HG03108 (cell line): ENCODE measurements at regions not wholly inside any gene's neighbourhood (a gene's known extent, or its start where the extent isn't known, plus 50 kb on each side); places are given as distances from the start of the nearest gene placed in this dataset.
"Not testable (repeated sequence)": the region's sequence is repeated elsewhere in the genome, so short reads cannot be mapped to it uniquely, and the experiment has no call there.

Experiments
- ATAC-seq: cut with Tn5 transposase; IDR thresholded peaks from one replicate; pipeline ENCODE4 v1.9.1; 2021; ENCODE audit warnings: moderate library complexity; ENCODE audit not compliant: unreplicated experiment

DNA sequence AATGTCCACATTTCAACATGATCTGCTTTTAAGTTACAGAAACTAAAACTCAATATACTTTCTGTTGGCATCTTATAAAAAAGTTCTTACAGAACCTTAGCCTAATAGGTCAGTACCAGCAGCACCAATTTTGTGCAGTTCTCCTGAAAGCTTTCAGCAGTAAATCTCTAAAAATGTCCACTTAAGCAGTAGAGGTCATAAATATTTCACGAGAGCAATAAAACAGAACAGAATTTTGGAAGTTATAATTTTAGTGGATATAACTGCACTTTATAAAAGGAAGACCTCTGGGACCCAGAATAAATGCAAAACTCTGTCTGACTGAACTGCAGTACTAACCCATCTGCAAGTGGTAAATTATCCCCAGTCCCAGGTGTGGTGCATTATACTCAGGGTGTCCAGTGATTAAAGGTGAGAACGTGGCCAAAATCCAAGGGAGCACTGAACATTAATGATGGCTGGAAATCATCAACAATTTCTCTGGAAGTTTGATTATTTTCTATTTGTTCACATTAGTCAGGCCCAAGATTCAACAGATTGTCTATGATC lies 172.6 kb upstream of the RSPO3 start:
- no peak for ATAC-seq

DNA sequence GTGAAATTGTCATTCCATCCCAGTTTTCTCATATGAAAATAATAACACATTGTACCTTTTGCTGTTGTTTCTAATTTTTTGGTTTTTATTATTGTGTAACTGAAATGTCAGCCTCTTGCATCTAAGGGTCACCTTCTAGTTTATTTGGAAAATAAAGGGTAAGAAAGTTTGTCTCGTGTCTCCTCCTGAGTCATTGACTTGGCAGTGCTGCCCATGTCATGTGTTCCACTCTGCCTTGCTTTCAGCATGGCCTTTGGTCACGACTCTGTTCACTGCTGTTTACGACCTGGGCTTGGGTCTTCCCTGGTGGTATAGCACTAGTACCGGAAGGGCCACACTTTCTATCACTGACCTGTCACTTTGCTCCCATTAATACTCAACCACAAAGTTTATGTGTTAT lies 171.4 kb upstream of the RSPO3 start:
- ATAC-seq, result no peak

- ATAC-seq, result no peak
Observed at GRCh38 chr6:126949786-126950185, 168.7 kb upstream of the RSPO3 start.

DNA sequence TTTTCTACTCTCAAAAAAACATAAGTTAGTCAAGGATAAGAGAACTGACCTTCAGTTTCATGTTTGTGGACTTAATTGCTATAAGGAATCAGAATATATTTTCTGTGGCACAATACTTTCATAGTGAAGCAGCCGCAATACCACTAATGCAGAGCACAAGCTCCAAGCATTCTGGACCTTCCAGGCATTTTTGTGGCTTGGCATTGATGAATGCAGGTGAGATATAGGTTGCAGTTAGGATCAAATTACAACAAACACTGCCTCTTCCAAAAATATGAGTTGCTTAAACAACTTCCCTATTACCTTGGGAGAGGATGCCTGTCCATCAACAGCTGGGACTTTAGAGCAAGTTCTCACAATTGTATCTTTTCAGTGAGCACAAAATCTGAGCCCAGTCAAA lies 162.8 kb upstream of the RSPO3 start:
- no peak for ATAC-seq

- no peak for ATAC-seq
Observed at GRCh38 chr6:126957721-126958120, 160.8 kb upstream of the RSPO3 start.

GRCh38 chr6:126959765-126960164 lies 158.7 kb upstream of the RSPO3 start:
- ATAC-seq, result no peak

- ATAC-seq, result no peak
Observed at GRCh38 chr6:126963077-126963809, 155.2 kb upstream of the RSPO3 start.

- ATAC-seq, result no peak
Observed at GRCh38 chr6:126967296-126968005, 151.0 kb upstream of the RSPO3 start.

DNA sequence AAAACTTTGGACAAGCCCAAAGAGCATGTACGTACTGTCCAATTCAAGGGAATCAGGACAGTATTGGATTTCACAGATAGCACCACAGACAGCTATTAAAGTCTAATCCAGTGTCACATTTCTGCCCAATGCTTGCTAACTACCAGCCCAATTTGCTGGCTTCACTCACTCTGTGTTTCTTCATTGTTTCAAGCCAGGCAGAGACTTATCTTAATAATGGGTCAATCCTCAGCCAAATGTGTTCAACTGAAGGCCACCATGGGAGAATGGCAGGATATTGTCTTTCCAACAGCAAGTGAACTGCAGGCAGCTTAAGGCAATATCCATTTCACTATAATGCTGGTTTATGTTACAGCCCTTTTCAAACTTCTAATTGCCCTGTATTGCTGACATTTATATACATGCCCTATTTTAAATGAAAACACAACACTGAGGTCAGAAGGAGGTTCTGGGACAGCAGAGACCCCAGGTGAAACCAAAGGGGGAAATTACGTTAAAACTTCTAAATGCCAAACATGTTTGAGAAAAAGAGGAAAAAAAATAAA lies 142.1 kb upstream of the RSPO3 start:
- no peak for ATAC-seq

GRCh38 chr6:126983779-126984178 lies 134.7 kb upstream of the RSPO3 start:
- no peak for ATAC-seq

GRCh38 chr6:126988125-126988524 lies 130.3 kb upstream of the RSPO3 start:
- ATAC-seq, result not testable (repeated sequence)

DNA sequence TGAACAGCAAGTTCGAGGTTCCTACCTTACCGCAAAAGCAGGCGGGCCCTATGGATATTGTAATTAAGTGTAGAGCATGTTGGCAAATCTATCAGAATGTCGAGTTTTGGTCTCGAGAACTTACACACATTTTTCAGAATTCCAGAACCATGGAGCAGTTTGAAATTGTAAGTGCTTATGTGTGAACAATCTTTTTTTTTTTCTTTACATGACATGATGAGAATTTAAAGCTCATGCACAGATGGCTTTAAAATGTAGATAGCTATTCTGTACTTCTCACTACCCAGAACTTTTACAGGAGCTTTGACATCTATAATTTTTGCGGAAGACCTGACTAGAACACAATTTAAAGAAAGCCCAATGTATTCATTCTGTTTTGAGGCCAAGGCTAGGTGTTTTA lies 117.8 kb upstream of the RSPO3 start:
- no peak for ATAC-seq

- no peak for ATAC-seq
Observed at GRCh38 chr6:127013865-127014264, 104.6 kb upstream of the RSPO3 start.

- ATAC-seq, result no peak
Observed at GRCh38 chr6:127015858-127016257, 102.6 kb upstream of the RSPO3 start.

GRCh38 chr6:127019828-127020227 lies 98.6 kb upstream of the RSPO3 start:
- ATAC-seq, result no peak

DNA sequence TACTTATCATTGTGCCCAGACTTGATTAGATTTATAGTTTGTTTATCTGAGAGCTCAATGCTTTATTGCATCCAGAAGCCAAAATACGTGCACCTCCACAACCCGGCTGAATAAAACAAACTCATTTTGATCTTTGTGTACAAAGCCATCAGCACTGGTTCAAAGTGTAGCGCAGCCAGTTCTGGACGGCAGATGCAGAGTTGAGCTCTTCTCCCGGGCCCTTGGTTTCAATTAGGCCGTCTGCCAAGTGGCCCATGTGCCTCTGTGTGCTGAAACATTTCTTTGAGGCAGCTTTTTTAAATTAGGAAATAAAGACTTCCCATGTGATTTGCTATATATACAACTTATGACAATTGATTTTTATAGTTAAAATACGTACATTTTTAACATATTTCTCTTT lies 96.2 kb upstream of the RSPO3 start:
- ATAC-seq, result no peak

GRCh38 chr6:127023001-127023778 lies 95.3 kb upstream of the RSPO3 start:
- ATAC-seq, result no peak

- no peak for ATAC-seq
Observed at GRCh38 chr6:127026247-127026646, 92.2 kb upstream of the RSPO3 start.

- no peak for ATAC-seq
Observed at GRCh38 chr6:127030111-127030510, 88.4 kb upstream of the RSPO3 start.

- no peak for ATAC-seq
Observed at GRCh38 chr6:127030836-127031235, 87.6 kb upstream of the RSPO3 start.

DNA sequence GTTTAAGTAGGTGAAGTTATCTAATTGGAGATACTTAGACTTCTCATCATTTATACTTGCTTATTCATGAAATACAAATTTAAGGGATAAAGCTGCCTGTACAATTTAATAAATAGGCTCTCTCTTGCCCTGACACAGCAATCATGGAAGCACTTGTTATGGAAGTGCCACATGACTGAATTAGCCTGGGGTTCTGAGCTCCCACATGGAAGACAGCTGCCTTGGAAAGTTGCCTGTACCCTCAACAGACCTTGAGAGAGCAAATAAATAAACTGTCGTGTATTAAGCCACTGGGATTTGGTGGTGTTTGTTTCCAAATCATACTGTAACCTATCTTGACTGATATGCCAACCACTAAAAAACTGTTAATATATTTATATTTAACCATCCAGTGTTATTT lies 87.0 kb upstream of the RSPO3 start:
- no peak for ATAC-seq
